ENCODE measurements at regions not wholly inside any gene's neighbourhood (a gene's known extent, or its start where the extent isn't known, plus 50 kb on each side); places are given as distances from the start of the nearest gene placed in this dataset.
A peak's percentile ranks its signal among the peaks of the same experiment; 100 is the strongest.
"Not testable (repeated sequence)": the region's sequence is repeated elsewhere in the genome, so short reads cannot be mapped to it uniquely, and the experiment has no call there.

DNA sequence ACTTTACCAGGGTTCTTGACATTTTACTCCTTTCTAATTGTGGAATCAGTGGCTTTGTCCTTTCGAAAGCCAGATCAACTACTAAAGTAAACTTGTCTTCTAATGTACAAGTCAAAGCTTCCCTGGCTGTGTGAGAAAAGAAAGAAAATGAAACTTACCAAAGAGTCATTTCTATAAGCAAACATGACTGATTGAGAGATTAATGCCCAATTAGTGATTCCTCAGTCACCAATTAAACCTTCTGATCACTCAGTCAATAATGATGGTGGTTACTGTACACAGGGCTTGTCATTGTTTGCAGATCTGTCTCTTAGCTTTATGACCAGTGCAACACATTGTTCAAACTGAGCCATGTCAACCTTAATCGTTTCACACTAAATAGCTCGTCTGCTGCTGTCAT is 1168.4 kb upstream of the CITED2 start:
- DNase-seq: no peak

DNA sequence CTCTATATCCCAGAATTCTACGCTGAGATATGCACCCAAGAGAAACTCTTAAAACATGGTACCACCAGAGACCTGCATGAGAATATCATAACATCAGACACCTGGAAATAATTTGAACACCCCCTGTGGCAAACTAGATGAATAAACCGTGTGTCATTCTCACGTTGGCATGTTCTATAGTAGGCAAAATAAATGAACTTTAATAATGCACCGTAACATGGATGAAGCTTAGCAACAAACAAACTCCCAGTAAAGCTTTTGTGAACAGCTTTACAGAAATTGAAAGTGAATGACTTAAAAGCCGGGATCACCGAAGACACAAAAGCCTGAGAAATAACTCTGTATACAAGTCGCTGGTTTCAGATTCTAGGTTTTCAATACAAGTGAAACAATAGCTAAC is 1166.8 kb upstream of the CITED2 start:
- no peak for DNase-seq

DNA sequence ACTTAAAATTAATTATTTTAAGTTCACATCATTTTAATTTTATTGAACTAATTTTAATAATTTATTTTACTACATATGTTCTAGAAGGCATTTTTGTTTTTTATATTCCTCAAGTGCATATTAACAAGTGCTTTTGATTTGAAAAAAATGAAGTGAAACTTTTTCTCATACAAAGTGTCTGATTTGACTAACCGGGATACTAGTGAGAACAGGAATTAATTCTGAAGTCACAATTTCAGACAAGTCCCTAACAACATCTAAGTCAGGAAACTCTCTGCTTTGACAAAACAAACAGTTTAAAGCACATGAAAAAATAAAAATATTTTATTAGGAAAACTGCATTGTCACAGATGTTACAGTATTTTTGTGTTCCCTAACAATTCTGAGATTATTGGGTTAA is 1166.3 kb upstream of the CITED2 start:
- DNase-seq: no peak

DNA sequence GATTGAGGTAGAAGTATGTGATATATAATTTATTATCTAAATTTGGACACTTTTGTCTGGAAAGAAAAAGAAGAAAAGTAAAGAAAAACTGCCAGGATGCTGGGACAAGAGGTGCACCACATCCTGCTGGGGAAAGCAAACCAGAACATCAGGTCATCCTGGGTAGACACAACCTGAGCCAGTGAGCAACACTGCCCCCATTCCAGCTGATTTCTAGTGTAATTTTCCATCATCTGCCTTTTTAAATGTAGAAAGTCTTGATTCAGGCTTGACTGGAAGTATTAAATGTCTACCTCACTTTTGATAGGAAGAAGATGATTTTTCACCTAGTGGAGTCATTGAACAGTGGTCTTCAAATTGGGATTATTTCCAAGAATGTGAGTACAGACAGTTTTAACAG is 1164.5 kb upstream of the CITED2 start:
- DNase-seq: no peak

DNA sequence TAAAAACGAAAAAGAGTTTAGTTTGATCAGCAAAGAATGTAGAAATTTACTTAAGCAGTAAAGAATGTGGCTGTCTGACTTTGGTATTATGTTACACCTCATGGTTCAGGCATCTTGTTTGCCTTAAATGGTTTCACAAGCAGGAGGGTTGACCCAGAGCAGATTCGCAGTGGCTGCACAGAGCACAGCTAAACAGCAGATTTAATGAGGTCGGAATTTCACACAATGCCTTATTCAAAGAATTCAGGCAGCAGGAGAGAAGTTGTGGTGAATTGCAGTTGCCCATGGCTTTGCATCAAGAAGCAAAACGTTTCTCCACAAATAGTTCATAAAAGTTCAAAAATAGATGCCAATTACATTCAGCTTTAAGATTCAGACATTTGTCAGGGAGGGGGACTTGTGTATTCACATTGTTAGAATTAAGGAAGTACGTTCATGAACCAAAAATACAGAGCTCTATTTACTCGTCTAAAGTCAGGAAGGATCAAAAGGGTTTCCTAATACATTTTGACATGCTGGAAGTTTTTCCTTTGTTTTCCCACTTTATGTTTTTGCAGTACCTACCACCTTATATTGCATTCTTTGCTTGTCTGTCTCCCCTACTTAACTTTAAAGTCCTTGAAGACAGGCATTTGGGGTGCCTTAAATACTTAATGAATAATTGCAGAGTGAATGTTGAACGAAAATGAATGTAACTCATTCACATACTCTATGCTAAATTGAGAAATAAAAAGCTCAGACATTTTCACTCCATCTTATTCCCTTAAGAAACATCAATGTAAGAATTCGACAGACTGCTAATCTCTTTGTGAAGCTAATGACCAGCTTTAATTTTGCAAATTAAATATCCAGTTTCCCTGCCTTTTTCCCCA is 1163.6 kb upstream of the CITED2 start:
- DNase-seq: no peak

DNA sequence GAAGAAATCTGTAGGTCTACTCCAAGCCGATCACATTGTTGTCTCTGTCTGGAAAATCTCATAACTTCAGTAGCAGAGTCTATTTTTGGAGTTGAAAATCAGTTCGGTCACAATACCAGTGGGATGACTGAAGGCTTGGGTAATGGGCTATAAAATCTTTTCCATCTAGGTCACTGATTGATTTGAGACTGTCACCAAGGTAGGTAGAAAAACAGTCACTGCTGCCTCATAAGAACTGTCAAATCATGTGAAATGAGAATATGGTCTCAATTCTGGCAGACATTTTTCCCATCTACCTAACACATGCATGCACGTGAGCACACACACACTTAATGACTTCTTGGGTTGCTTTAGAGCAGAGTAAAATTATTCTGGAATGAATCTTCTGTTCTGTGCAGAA is 1162.8 kb upstream of the CITED2 start:
- no peak for DNase-seq

DNA sequence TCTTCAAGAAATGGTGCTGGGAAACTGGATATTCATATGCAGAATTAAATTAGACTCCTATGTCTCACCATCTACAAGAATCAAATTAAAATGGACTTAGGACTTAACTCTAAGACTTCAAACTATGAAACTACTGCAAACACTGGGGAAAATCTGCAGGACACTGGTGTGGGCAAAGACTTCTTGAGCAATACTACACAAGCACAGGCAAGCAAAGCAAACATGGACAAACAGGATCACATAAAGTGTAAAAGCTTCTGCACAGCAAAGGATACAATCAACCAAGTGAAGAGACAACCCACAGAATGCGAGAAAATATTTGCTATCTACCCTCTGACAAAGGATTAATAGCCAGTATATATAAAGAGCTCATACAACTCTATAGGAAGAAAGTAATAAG is 1161.1 kb upstream of the CITED2 start:
- no peak for DNase-seq

DNA sequence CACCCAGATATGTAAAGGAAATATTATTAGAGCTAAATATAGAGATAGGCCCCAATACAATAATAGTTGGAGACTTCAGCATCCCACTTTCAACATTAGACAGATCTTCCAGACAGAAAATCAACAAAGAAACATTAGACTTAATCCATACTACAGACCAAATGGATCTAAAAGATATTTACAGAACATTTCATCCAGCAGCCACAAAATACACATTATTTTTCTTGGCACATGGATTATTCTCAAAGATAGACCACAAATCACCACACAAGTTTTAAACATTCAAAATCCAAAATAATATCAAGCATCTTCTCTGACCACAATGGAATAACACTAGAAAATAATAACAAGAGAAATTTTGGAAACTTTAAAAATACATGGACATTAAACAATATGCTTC is 1159.1 kb upstream of the CITED2 start:
- DNase-seq: no peak

DNA sequence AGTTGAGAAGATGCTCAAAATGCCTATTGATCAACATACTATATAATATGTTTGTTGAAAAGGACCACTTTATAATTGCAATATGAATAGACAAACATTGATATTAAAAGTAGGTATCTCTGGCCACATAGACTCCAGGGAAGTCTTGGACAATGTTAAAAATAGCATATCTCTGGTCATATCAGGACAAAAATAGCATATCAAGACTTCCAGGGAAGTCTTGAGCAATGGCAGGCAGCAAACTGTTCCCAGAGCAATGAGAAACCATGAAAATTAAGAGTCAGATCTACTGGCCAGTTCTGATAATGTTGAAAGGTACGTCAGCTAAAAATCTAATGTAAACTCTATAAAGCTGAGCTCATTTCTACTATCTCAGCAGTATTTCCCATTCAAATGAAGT is 1130.3 kb upstream of the CITED2 start:
- DNase-seq: no peak

DNA sequence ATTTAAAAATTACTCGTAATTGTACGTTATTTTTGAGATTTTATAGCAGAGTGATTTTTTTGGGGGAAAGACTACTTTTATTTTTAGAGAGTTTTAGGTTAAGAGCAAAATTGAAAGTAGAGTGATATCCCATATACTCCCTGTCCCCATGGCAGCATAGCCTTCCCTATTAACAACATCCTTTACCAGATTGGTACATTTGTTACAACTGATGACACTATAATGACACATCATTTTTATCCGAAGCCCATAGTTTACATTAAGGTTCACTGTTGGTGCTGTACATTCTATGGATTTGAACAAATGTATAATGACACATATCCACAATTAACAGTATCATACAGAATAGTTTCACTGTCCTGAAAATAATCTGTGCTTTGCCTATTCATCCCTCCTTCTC is 1126.4 kb upstream of the CITED2 start:
- DNase-seq: no peak

DNA sequence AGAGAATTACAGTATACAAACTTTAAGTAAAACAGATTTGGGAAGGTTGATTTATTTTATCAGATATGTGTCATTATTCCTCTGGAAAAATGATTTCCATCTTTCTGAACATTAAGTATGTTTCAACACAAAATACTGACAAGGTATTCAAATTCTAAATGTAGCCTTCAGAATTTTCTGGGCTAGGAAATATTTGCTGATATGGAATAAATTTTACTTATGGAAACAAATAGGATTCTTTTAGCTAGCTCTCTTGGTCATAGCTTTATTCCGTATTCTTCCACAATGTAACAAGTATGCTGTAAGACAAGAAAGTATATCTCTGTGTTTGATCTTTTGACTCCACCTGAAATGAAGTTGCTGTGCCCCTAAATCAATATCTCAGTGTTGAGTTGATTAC is 1125.2 kb upstream of the CITED2 start:
- no peak for DNase-seq

DNA sequence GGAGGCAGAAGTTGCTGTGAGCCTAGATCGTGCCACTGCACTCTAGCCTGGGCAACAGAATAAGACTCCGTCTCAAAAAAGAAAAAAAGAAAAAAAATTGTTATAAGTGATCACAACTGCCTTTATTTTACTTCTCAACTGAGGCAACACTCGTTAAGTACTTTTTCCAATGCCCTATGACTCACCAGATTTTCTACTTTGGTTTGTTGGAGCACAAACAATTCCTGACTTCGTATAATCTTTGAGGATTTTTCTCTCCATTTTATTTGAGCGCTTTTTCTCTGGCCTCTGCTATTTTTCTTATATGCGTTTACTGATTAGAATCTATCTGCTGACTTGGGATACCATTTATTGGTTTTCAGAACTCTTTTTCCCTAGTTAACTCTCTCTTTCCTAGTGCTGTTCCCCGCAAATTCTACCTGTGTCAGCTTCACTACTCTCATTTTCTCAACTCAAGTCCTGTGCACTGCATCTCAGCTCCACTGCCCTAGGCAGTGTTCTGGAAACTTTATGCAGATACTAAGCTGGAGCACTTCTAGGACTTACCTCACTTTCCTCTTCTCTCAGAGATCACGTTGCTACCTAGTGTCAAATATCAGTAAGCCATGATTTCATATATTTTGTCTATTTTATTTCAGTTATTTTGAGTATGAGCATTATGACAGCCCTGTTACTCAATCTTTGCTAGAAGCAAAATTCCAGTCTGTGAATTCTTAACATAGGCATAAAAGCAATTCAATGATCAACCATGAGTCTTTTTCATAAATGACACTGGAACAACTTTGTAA is 1120.1 kb upstream of the CITED2 start:
- DNase-seq: no peak

DNA sequence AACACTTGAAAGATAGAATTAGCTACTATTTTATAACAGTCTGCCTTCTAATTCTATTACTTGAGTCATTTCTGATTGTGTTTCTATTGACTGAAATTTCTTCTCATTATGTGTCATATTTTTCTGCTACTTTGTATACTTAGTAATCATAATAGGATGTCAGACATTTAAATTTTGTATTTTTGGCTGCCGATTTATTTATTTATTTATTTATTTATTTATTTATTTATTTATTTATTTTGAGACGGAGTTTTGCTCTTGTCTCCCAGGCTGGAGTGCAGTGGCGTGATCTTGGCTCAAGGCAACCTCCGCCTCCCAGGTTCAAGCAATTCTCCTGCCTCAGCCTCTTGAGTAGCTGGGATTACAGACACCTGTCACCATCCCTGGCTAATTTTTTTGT is 1119.0 kb upstream of the CITED2 start:
- DNase-seq: not testable (repeated sequence)

DNA sequence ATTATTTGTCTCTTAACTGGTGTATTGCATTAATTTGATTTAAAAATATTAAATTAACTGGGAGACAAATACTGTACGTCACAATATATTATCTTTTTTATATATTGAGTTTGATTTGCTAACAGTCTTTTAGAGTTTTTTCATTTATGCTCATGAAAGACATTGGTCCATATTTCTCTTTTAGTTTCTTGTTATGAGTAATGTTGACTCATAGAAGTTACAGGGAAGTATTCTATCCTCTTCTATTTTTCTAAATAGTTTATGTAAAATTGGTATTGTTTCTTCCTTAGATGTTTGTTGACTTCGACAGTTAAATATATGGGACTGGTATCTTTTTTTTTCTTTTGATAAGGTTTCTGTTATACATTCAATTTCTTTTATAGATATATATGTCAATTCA is 1115.6 kb upstream of the CITED2 start:
- no peak for DNase-seq

DNA sequence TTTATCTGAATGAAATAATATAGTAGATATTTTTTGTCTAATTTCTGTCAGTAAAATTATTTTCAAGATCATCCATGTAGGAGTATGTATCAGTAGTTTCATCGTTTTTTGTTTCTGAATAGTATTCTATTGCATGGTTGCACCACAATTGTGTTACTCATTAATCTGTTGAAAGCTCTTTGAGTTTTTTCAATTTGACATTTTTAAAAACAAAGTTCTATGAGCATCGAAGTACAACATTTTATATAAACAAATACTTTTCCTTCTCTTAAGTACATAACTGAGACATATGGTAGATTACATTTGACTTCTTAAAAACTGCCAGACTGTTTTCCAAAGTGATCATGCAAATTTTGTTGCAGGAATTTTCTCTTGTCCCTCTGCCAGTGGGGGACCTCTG is 1113.1 kb upstream of the CITED2 start:
- DNase-seq: no peak

DNA sequence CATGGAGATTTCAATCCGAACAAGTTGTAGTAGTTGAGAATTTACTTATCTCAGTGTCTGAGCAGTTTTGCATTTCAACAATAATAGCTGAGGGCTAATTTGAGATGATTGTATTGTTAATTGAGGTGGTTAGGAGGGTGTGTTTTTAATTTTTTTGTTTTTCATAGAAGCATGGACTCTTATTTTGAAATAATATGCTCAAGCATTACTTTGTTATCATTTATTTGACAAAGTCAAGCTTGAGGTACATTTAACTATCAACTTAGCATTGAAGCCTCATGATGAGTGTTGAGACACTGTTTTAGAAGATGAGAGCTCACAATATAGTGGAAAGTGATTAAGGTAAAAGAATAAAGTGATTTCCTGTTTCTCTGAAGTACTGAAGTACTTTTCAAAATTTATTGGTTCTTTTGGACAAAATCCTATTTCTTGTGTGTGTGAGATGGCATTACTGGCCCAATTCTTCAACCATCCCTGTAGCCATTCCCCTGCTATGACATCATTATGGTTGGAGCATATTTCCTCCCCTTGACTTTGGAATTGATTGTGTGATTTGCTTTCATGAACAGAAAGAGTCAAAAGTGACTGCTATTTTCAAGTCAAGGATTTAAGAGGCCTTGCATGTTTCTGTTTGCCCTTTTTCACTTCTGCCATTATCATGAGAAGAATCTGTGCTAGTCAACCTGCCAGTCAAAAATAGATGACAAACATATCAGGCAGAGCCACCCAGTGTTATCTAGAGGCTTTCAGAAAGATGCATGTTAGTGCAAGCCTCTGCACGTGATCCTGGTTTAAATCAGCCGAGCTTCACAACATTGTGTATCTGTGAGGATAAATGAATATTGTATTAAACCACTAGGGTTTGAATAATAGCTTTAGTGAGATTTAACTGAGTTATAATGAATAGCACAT is 1112.3 kb upstream of the CITED2 start:
- DNase-seq: no peak

DNA sequence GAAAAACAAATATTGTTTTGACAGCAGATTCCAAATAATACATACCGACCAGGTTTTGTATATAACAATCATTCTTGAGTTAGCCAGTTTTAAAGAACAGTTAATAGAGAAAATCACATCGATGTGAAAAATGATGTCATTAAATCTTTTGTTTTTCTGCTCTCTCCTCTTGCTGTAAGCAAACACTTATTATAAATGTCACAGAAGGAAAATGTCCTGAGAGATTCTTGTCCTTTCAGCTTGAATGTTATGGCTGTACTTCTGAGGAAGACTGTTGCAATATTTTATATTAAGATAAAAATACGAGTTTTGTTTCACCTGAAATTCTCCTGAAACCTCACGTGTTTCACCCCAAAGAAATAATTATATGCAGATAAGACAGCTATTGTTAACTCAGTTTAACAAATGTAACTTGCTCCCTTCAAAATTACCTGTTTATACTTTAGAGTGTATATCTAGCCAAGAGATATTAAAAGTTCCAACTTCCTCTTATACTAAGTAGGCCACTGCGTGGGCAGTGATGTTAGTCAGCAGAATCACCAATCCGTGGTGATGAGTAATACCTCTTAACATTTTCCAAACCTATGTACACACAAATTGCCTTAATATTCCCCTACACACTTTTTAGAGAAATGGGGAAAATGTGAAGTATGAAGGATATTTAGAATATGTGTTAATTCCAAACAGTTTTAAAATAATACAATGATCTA is 1111.4 kb upstream of the CITED2 start:
- peak in 1 of 2 donors; percentile 5 for DNase-seq

DNA sequence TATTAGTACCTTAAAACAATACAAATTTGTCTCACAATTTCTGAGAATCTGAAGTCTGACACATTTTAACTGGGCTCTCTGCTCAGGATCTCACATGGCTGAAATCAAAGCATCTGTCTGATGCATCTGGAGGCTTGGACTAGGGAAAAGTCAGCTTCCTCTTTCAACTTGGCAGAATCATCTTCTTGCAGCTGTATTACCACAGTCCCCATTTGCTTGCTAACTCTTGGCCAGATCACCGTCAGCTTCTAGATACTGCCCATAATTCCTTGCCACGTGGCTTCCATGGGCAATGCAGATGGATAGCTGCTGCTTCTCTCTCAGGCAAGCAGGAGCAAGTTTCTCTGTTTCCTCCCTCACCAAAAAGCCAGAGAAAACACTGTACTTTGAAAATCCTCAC is 1106.4 kb upstream of the CITED2 start:
- no peak for DNase-seq

DNA sequence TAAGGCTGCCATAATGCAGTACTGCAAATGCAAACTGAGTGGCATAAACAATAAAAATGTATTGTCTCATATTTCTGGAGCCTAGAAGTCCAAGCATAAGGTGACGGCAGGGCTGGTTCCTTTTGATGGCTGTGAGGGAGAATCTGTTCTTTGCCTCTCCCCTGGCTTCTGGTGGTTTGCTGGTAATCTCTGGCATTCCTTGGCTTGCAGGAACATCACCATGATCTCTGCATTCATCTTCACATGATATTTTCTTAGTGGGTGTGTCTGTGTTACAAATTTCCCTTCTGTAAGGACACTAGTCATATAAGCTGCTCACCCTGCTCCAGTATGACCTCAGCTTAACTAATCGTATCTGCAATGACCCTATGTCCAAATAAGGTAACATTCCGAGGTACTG is 1104.2 kb upstream of the CITED2 start:
- no peak for DNase-seq

DNA sequence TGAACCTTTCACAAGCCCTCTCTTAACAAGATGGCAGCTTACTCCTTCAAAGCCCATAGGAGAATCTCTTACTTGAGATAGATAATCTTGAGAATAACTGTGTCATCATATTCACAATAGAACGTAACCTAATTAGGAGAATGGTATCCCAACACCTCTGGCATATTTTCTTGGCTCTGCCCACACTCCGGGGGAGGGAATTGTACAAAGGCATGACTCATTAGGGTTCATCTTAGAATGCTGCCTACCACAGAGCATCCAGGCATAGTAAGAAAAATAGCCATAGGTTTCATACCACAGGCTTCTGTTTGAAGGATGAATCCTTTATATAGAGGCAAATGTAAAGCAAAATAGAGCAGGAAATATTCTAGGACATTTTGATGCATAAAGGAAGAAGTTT is 1100.6 kb upstream of the CITED2 start:
- no peak for DNase-seq

DNA sequence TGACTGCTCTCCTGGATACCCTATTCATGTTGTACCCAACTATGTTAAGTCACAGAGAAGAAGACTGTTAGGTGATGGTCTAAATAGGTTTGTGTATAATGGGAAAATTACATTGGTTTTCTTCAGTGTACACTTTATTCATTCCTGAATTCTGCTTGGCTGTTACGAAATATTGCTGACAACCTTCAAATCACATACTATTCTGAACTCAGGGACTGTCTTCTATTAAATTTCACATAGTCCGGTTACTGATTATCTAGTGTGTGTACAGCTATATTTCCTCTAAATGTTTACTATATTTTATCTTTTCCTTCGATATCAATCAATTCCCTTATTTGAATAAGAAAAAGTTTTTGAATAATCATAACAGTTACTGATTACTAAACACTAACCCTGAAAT is 1090.3 kb upstream of the CITED2 start:
- no peak for DNase-seq

DNA sequence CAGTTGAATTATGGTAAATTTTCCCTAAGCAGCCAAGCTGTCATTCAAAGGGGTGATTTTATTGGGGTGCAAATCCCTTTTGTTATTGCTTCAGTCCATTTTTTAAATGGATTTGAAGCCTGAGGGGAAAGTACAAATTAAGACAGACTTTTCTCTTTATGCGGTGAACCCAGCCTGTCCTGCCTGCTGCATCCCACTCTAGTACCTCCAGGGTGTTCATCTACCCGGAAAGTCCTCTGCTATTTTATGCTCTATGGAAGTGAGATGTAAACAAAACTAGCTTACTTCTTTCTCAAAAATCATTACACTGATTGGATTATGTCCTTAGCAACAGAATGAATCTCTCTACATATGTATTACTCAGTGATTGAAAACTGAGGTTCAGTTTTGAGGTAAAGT is 1088.9 kb upstream of the CITED2 start:
- no peak for DNase-seq
